HEK293 (cell line): ENCODE measurements at regions not wholly inside any gene's neighbourhood (a gene's known extent, or its start where the extent isn't known, plus 50 kb on each side); places are given as distances from the start of the nearest gene placed in this dataset.

Experiments
- CTCF ChIA-PET: fragments of 350-600 bp; formaldehyde crosslinking; extraction: SDS; loops from one replicate; lab custom pipeline; 2021; ENCODE audit warnings: antibody characterized with exemption; lab: Yijun Ruan, JAX
- POLR2A ChIA-PET: fragments of 300-600 bp; formaldehyde crosslinking; extraction: SDS; loops from one replicate; lab custom pipeline; 2020; ENCODE audit warnings: antibody characterized with exemption, inconsistent platforms; lab: Yijun Ruan, JAX
- H3K27ac ChIP-seq: fragments of 200-500 bp; sonication (Bioruptor generic); 2 replicates; pipeline ENCODE4 v1.5.1; 2014; ENCODE audit warnings: low read depth, low read length, control low read depth, inconsistent platforms; ENCODE audit errors: extremely low read depth
- H3K36me3 ChIP-seq, 2 experiments: fragments of 200-500 bp in 1 of 2; sonication (Bioruptor generic) in 1 of 2; 1 replicate in 1 of 2; 2 replicates in 1 of 2; pipeline ENCODE4 v1.5.1; 2014 to 2017; ENCODE audit warnings: inconsistent platforms in 2 of 2, low read length in 2 of 2; ENCODE audit not compliant: control insufficient read depth in 2 of 2, insufficient read depth in 1 of 2
- H3K4me1 ChIP-seq: fragments of 200-500 bp; sonication (Bioruptor generic); 2 replicates; pipeline ENCODE4 v1.5.1; 2014; ENCODE audit warnings: mild to moderate bottlenecking, low read length, inconsistent platforms; ENCODE audit not compliant: control insufficient read depth, insufficient read depth
- H3K4me3 ChIP-seq: 2 replicates; pipeline ENCODE4 v1.5.1; 2011; ENCODE audit warnings: low read depth, mild to moderate bottlenecking, control low read depth, low read length, moderate library complexity
- H3K9me3 ChIP-seq: fragments of 200-500 bp; sonication (Bioruptor generic); 2 replicates; pipeline ENCODE4 v1.5.1; 2014; ENCODE audit warnings: low read depth, low read length, inconsistent platforms; ENCODE audit not compliant: control insufficient read depth, insufficient read depth
- FEZF1 ChIP-seq: fragments of 450-650 bp; formaldehyde crosslinking; IDR thresholded peaks from 2 replicates; pipeline ENCODE4 v1.5.1; 2016; ENCODE audit warnings: missing biosample characterization, missing genetic modification characterization
- KLF7 ChIP-seq: fragments of 450-650 bp; formaldehyde crosslinking; IDR thresholded peaks from 2 replicates; pipeline ENCODE4 v1.5.1; 2016; ENCODE audit warnings: missing biosample characterization, missing genetic modification characterization, borderline replicate concordance
- KLF8 ChIP-seq: fragments of 450-650 bp; formaldehyde crosslinking; IDR thresholded peaks from 2 replicates; pipeline ENCODE4 v1.5.1; 2016; ENCODE audit warnings: missing biosample characterization, missing genetic modification characterization
- PBX3 ChIP-seq: sonication (generic); formaldehyde crosslinking; IDR thresholded peaks from 2 replicates; pipeline ENCODE4 v1.8.1; 2022; ENCODE audit warnings: mild to moderate bottlenecking, moderate library complexity, missing genetic modification reagents
- REST ChIP-seq: fragments of 450-650 bp; formaldehyde crosslinking; IDR thresholded peaks from 2 replicates; pipeline ENCODE4 v1.5.1; 2016; ENCODE audit warnings: missing biosample characterization, missing genetic modification characterization
- SCRT2 ChIP-seq: fragments of 450-650 bp; formaldehyde crosslinking; IDR thresholded peaks from 2 replicates; pipeline ENCODE4 v1.5.1; 2016; ENCODE audit warnings: missing biosample characterization, missing genetic modification characterization
- ZBTB21 ChIP-seq: fragments of 450-650 bp; formaldehyde crosslinking; IDR thresholded peaks from 2 replicates; pipeline ENCODE4 v1.5.1; 2017; ENCODE audit warnings: missing biosample characterization, missing genetic modification characterization
- ZNF133 ChIP-seq: fragments of 450-650 bp; formaldehyde crosslinking; IDR thresholded peaks from 2 replicates; pipeline ENCODE4 v1.5.1; 2016; ENCODE audit warnings: missing biosample characterization, missing genetic modification characterization
- ZNF302 ChIP-seq: fragments of 450-650 bp; formaldehyde crosslinking; IDR thresholded peaks from 2 replicates; pipeline ENCODE4 v1.5.1; 2016; ENCODE audit warnings: missing biosample characterization, missing genetic modification characterization, low read depth
- ZNF37A ChIP-seq: fragments of 450-650 bp; IDR thresholded peaks from 2 replicates; pipeline ENCODE4 v1.5.1; 2018; ENCODE audit warnings: missing biosample characterization, missing genetic modification characterization
- ZNF391 ChIP-seq: fragments of 450-650 bp; formaldehyde crosslinking; IDR thresholded peaks from 2 replicates; pipeline ENCODE4 v1.5.1; 2016; ENCODE audit warnings: low read depth, missing biosample characterization, missing genetic modification characterization, borderline replicate concordance
- ZNF777 ChIP-seq: fragments of 450-650 bp; formaldehyde crosslinking; IDR thresholded peaks from 2 replicates; pipeline ENCODE4 v1.5.1; 2017; ENCODE audit warnings: missing biosample characterization, missing genetic modification characterization, borderline replicate concordance
- TF ChIP-seq, protein P1 (sequence below): fragments of 450-650 bp; formaldehyde crosslinking; IDR thresholded peaks from 2 replicates; pipeline ENCODE4 v1.5.1; 2016; ENCODE audit warnings: missing biosample characterization, missing genetic modification characterization
- TF ChIP-seq, protein P2 (sequence below): fragments of 450-650 bp; formaldehyde crosslinking; IDR thresholded peaks from 2 replicates; pipeline ENCODE4 v1.5.1; 2017; ENCODE audit warnings: missing biosample characterization, missing genetic modification characterization

DNA sequence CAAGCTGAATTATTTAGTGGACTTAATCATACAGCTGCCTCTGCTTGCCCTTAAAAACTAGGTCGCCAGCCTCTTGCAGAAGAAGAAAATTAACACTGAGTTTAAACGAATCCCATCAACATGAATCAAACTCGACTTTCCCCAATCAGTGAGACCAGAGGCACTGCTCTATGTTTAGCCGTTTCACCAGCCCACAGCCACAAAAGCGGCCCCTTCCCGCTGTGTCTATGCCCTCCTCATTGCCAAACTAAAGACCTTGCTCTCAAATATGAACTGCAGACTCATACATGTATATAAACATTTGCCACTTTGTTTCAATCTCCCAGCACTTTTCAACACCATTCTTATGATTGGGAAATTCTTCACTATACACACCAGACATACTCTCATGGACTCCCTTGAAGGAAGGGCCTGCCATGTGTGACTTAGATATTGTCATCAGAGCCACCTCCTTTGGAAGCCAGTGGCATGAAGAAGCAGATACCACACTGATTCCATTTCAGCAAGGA is 105.8 kb upstream of the ADGRF1 start:
- H3K9me3 ChIP-seq = no peaks in the 10 kb centered on the region
- H3K36me3 ChIP-seq = no peaks in the 10 kb centered on the region
- peaks cover 15% of the 10 kb centered on the region for H3K4me1 ChIP-seq
- TF ChIP-seq REST (tag by site-specific recombination) (no peak), KLF7 (tag by site-specific recombination) (no peak), KLF8 (no peak), ZBTB21 (tag by site-specific recombination) (no peak), ZNF37A (tag by site-specific recombination) (no peak), ZNF391 (no peak), ZNF777 (tag by site-specific recombination) (no peak), ZNF133 (no peak), ZNF302 (tag by site-specific recombination) (no peak), PBX3 (CRISPR knock-in tag) (no peak)
- TF ChIP-seq, protein P1, sequence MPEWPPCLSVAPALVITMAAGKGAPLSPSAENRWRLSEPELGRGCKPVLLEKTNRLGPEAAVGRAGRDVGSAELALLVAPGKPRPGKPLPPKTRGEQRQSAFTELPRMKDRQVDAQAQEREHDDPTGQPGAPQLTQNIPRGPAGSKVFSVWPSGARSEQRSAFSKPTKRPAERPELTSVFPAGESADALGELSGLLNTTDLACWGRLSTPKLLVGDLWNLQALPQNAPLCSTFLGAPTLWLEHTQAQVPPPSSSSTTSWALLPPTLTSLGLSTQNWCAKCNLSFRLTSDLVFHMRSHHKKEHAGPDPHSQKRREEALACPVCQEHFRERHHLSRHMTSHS (tag by site-specific recombination) = no peak
- TF ChIP-seq, protein P2, sequence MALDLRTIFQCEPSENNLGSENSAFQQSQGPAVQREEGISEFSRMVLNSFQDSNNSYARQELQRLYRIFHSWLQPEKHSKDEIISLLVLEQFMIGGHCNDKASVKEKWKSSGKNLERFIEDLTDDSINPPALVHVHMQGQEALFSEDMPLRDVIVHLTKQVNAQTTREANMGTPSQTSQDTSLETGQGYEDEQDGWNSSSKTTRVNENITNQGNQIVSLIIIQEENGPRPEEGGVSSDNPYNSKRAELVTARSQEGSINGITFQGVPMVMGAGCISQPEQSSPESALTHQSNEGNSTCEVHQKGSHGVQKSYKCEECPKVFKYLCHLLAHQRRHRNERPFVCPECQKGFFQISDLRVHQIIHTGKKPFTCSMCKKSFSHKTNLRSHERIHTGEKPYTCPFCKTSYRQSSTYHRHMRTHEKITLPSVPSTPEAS (tag by site-specific recombination) = no peak
- no peak overlapping the region for H3K4me3 ChIP-seq
- ChIA-PET CTCF (interaction anchor here (0.5 to 1.3 kb wide), 3 partner anchors 46 to 192 kb away, joined by 3 to 4 read pairs (median 4); no protein-coding TSS in a partner anchor), POLR2A (no interaction called here)
- H3K27ac ChIP-seq = no peak overlapping the region

DNA sequence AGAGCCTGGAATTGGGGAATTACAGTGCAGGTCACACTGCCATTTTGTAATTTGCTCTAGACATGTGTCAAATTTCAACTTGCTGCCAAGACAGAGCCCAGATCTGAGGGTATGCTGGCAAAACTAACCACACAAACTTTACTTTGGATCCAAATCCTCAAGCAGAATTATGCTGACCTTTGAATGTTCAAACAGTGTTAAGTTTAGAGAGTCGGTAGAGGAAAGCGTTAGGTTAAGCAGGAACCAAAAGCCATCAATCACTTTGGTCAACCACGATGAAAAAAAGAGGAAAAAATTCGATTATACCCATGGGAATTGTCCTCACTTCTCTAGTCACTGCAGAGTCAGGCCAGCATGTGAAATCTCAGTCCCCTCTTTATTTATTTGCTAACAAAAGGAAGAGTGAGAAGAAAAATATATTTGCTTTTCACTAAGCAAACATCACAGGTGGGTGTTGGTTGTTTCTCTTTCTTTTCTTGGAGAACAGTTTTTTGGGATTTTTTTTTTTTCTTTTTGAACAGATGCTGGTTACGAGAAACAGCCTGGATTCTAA is 105.1 kb upstream of the ADGRF1 start:
- Histone ChIP-seq H3K36me3 (no peaks in the 10 kb centered on the region), H3K27ac (no peak overlapping the region), H3K4me1 (peaks cover 15% of the 10 kb centered on the region), H3K4me3 (no peak overlapping the region), H3K9me3 (no peaks in the 10 kb centered on the region)
- ChIA-PET POLR2A (no interaction called here), CTCF (interaction anchor here (0.5 kb wide), 1 partner anchor 191 kb away, joined by 4 read pairs; no protein-coding TSS in a partner anchor)
- TF ChIP-seq FEZF1 (peak; percentile 46), SCRT2 (tag by site-specific recombination) (no peak)
